Right ventricle myocardium superior (tissue), 1 donor: ENCODE measurements at regions not wholly inside any gene's neighbourhood (a gene's known extent, or its start where the extent isn't known, plus 50 kb on each side); places are given as distances from the start of the nearest gene placed in this dataset.
"Not testable (repeated sequence)": the region's sequence is repeated elsewhere in the genome, so short reads cannot be mapped to it uniquely, and the experiment has no call there.

ENCODE experiments used
- ATAC-seq: fragments of 200-7000 bp; cut with Tn5 transposase; one replicate; pipeline ENCODE4 v1.9.1; 2020; ENCODE audit warnings: mild to moderate bottlenecking; ENCODE audit not compliant: poor library complexity
- DNase-seq: peaks from one replicate; pipeline ENCODE4 v3.0.0-alpha.2; 2020
- intact Hi-C: fragments of 100-400 bp; cut with DNase I; formaldehyde crosslinking; loops from one replicate; pipeline ENCODE4 v1.11.2; 2022
- donor health status: DM: no; HTN: yes; CAD: no; lungs with severe emphysema.

- ATAC-seq = no peak
- DNase-seq = no peak
- intact Hi-C loops = no loop called here
Measured at GRCh38 chr4:132071815-132072214, 1077.3 kb upstream of the PCDH10 start.

- intact Hi-C loops = no loop called here
- DNase-seq = no peak
- ATAC-seq = no peak
Measured at GRCh38 chr4:132076829-132077228, 1072.3 kb upstream of the PCDH10 start.

- DNase-seq (no peak), ATAC-seq (no peak)
- intact Hi-C loops = no loop called here
Measured at GRCh38 chr4:132085105-132085504, 1064.0 kb upstream of the PCDH10 start.

- intact Hi-C loops = no loop called here
Measured at GRCh38 chr4:132094017-132094416, 1055.1 kb upstream of the PCDH10 start.

GRCh38 chr4:132097041-132097440, 1052.1 kb upstream of the PCDH10 start:
- no peak for DNase-seq
- ATAC-seq = no peak
- intact Hi-C loops = no loop called here

More at GRCh38 chr4:132094017-132094416, 1055.1 kb upstream of the PCDH10 start:
- DNase-seq (no peak), ATAC-seq (no peak)

- intact Hi-C loops = no loop called here
- ATAC-seq (no peak), DNase-seq (no peak)
Measured at GRCh38 chr4:132101526-132101925, 1047.6 kb upstream of the PCDH10 start.

GRCh38 chr4:132108784-132109183, 1040.3 kb upstream of the PCDH10 start:
- no peak for ATAC-seq
- intact Hi-C loops = no loop called here
- DNase-seq = no peak

GRCh38 chr4:132114885-132115284, 1034.2 kb upstream of the PCDH10 start:
- intact Hi-C loops = no loop called here
- no peak for DNase-seq
- ATAC-seq = no peak

GRCh38 chr4:132122741-132123140, 1026.4 kb upstream of the PCDH10 start:
- DNase-seq, ATAC-seq, intact Hi-C loops: not testable (repeated sequence)

- ATAC-seq (no peak), DNase-seq (no peak)
- intact Hi-C loops = no loop called here
Measured at GRCh38 chr4:132123870-132124623, 1025.0 kb upstream of the PCDH10 start.

- ATAC-seq (no peak), DNase-seq (no peak)
- intact Hi-C loops = no loop called here
Measured at GRCh38 chr4:132124624-132124974, 1024.5 kb upstream of the PCDH10 start.

- DNase-seq = no peak
- ATAC-seq = no peak
- intact Hi-C loops = no loop called here
Measured at GRCh38 chr4:132125131-132125530, 1024.0 kb upstream of the PCDH10 start.

GRCh38 chr4:132132433-132132832, 1016.7 kb upstream of the PCDH10 start:
- intact Hi-C loops = no loop called here
- DNase-seq (no peak), ATAC-seq (no peak)

- intact Hi-C loops = no loop called here
- DNase-seq (no peak), ATAC-seq (no peak)
Measured at GRCh38 chr4:132169660-132170059, 979.4 kb upstream of the PCDH10 start.

- DNase-seq = no peak
- no peak for ATAC-seq
- intact Hi-C loops = no loop called here
Measured at GRCh38 chr4:132180020-132180427, 969.1 kb upstream of the PCDH10 start.

GRCh38 chr4:132195176-132195575, 953.9 kb upstream of the PCDH10 start:
- ATAC-seq = no peak
- DNase-seq = no peak
- intact Hi-C loops = no loop called here

- DNase-seq (no peak), ATAC-seq (no peak)
- intact Hi-C loops = no loop called here
Measured at GRCh38 chr4:132203618-132204017, 945.5 kb upstream of the PCDH10 start.

- ATAC-seq = no peak
- intact Hi-C loops = no loop called here
- no peak for DNase-seq
Measured at GRCh38 chr4:132214519-132214918, 934.6 kb upstream of the PCDH10 start.

- no peak for DNase-seq
- intact Hi-C loops = no loop called here
- ATAC-seq = no peak
Measured at GRCh38 chr4:132218406-132218805, 930.7 kb upstream of the PCDH10 start.

- ATAC-seq (no peak), DNase-seq (no peak)
- intact Hi-C loops = no loop called here
Measured at GRCh38 chr4:132227151-132227856, 921.8 kb upstream of the PCDH10 start.

- intact Hi-C loops, DNase-seq, ATAC-seq: not testable (repeated sequence)
Measured at GRCh38 chr4:132227857-132228165, 921.3 kb upstream of the PCDH10 start.
